ENCODE measurements at regions not wholly inside any gene's neighbourhood (a gene's known extent, or its start where the extent isn't known, plus 50 kb on each side); places are given as distances from the start of the nearest gene placed in this dataset.

DNA sequence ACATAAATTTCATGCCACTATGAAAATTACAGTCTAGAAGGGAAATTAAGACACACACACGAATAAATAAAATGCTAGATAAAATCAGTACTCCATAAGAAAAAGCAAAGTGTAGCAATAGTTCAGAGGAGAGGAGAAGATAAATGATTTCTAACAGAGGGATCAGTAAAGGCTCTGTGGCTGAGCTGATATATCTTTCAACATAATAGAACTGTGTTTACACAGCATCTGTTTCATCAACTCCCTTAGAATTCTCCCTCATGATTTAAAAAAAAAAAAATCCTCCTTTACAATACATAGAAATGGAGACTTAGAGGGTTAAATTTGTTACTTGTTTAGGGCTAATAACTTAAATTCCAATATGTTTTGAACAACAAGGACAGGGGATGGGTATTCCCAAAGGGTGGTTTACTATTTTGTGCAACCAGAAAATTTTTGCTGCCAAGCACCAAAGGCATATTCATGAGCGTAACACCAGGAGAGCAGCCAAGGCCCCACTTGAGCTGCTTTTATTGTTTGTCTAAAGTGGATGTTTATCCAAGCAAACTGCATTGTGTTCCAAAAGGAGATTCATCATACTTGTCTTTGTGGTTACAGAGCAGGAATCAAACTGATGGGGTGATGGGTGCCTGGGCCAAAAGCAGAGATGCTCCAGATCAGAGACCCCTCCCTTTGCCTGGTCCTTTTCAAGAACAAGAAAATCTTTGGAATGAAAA, 162.7 kb downstream of the BMP4 start:
- TF ChIP-seq, protein P1, sequence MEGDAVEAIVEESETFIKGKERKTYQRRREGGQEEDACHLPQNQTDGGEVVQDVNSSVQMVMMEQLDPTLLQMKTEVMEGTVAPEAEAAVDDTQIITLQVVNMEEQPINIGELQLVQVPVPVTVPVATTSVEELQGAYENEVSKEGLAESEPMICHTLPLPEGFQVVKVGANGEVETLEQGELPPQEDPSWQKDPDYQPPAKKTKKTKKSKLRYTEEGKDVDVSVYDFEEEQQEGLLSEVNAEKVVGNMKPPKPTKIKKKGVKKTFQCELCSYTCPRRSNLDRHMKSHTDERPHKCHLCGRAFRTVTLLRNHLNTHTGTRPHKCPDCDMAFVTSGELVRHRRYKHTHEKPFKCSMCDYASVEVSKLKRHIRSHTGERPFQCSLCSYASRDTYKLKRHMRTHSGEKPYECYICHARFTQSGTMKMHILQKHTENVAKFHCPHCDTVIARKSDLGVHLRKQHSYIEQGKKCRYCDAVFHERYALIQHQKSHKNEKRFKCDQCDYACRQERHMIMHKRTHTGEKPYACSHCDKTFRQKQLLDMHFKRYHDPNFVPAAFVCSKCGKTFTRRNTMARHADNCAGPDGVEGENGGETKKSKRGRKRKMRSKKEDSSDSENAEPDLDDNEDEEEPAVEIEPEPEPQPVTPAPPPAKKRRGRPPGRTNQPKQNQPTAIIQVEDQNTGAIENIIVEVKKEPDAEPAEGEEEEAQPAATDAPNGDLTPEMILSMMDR (IDR thresholded peaks at IDR 0.05), result no peak
- TF ChIP-seq, protein P2, sequence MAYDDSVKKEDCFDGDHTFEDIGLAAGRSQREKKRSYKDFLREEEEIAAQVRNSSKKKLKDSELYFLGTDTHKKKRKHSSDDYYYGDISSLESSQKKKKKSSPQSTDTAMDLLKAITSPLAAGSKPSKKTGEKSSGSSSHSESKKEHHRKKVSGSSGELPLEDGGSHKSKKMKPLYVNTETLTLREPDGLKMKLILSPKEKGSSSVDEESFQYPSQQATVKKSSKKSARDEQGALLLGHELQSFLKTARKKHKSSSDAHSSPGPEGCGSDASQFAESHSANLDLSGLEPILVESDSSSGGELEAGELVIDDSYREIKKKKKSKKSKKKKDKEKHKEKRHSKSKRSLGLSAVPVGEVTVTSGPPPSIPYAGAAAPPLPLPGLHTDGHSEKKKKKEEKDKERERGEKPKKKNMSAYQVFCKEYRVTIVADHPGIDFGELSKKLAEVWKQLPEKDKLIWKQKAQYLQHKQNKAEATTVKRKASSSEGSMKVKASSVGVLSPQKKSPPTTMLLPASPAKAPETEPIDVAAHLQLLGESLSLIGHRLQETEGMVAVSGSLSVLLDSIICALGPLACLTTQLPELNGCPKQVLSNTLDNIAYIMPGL (CRISPR knock-in tag; IDR thresholded peaks at IDR 0.05; ENCODE audit: borderline replicate concordance), result no peak
- TF ChIP-seq MAZ (IDR thresholded peaks at IDR 0.05; ENCODE audit: borderline replicate concordance, low read depth, low read length) (no peak), RAD21 (conservative IDR thresholded peaks at IDR 0.05 in 1 of 2, IDR thresholded peaks at IDR 0.05 in 1 of 2) (no peak; a peak in 1 of 5 replicates)

Data from A549 (cell line).